ENCODE measurements at regions not wholly inside any gene's neighbourhood (a gene's known extent, or its start where the extent isn't known, plus 50 kb on each side); places are given as distances from the start of the nearest gene placed in this dataset.
"Not testable (repeated sequence)": the region's sequence is repeated elsewhere in the genome, so short reads cannot be mapped to it uniquely, and the experiment has no call there.

GRCh38 chr10:53440601-53441000 is 668.0 kb upstream of the MBL2 start:
- H3K4me1 ChIP-seq, result no peaks in the 10 kb centered on the region
- H3K4me3 ChIP-seq, result no peak overlapping the region
- no peaks in the 10 kb centered on the region for H3K36me3 ChIP-seq
- H3K9me3 ChIP-seq, result no peaks in the 10 kb centered on the region
- no peak for DNase-seq
- no peaks in the 10 kb centered on the region for H3K27me3 ChIP-seq
- 90 to 98% (median 95%) methylated on average over 3 of the region's 3 CpGs for WGBS, 4 donors
- TF ChIP-seq CTCF (IDR thresholded peaks at IDR 0.05) (no peak), POLR2A (IDR thresholded peaks at IDR 0.05) (no peak)
- intact Hi-C loops (cut with DNase I), result no loop called here
- ATAC-seq, result no peak
- no peak overlapping the region for H3K27ac ChIP-seq

DNA sequence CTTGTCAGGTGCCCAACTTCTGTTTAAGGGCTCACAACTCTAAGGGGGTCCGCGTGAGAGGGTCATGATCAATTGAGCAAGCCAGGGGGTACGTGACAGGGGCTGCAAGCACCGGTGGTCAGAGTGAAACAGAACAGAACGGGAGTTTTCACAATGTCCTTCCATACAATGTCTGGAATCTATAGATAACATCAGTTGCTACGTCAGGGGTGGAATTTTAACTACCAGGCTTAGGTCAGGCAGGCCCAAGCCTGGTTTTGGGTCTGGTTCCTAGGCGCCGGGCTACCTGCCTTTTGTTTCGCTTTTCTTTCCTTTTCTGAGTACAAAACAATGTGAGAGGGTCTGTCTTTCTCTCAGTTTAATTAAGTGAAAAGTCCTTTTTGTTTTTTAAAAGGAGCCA is 666.5 kb upstream of the MBL2 start:
- H3K27me3 ChIP-seq; ATAC-seq; H3K36me3 ChIP-seq; DNase-seq; H3K9me3 ChIP-seq; H3K27ac ChIP-seq; H3K4me3 ChIP-seq; intact Hi-C loops (cut with DNase I); H3K4me1 ChIP-seq: not testable (repeated sequence)
- 42 to 58% (median 54%) methylated on average over 9 of the region's 9 CpGs for WGBS, 4 donors

- TF ChIP-seq POLR2A (IDR thresholded peaks at IDR 0.05) (no peak), CTCF (IDR thresholded peaks at IDR 0.05) (no peak)
- no peaks in the 10 kb centered on the region for H3K4me1 ChIP-seq
- WGBS, 4 donors, result 60 to 63% (median 61%) methylated on average over 4 of the region's 4 CpGs
- ATAC-seq (no peak), DNase-seq (no peak)
- no peaks in the 10 kb centered on the region for H3K27me3 ChIP-seq
- no peak overlapping the region for H3K27ac ChIP-seq
- H3K36me3 ChIP-seq, result no peaks in the 10 kb centered on the region
- no peak overlapping the region for H3K4me3 ChIP-seq
- intact Hi-C loops (cut with DNase I), result no loop called here
- no peaks in the 10 kb centered on the region for H3K9me3 ChIP-seq
Observed at GRCh38 chr10:53434413-53434812, 661.8 kb upstream of the MBL2 start.

DNA sequence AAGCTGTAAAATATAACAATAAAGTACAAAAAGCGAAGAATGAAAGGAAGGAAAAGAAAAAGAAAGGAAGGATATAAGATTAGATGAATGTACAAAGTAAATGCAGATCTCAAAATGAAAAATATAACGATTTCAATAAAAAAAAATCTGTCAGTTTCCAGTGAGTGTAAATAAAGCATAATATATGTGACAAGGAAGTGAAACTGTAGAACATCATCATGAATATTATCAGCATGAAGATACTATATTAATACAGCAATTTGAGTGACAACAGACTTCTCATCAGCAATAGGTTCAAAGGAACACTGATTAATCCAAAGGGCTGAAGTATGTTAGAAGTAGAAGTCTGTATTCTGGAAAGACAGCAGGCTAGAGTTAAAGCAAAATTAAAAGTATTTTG is 659.5 kb upstream of the MBL2 start:
- intact Hi-C loops (cut with DNase I), result no loop called here
- Histone ChIP-seq H3K36me3 (no peaks in the 10 kb centered on the region), H3K4me3 (no peak overlapping the region), H3K27me3 (no peaks in the 10 kb centered on the region), H3K27ac (no peak overlapping the region), H3K9me3 (no peaks in the 10 kb centered on the region), H3K4me1 (no peaks in the 10 kb centered on the region)
- TF ChIP-seq POLR2A (IDR thresholded peaks at IDR 0.05) (no peak), CTCF (IDR thresholded peaks at IDR 0.05) (no peak)
- ATAC-seq (no peak), DNase-seq (no peak)
- 72 to 76% (median 73%) methylated on average over 2 of the region's 2 CpGs for WGBS, 4 donors

DNA sequence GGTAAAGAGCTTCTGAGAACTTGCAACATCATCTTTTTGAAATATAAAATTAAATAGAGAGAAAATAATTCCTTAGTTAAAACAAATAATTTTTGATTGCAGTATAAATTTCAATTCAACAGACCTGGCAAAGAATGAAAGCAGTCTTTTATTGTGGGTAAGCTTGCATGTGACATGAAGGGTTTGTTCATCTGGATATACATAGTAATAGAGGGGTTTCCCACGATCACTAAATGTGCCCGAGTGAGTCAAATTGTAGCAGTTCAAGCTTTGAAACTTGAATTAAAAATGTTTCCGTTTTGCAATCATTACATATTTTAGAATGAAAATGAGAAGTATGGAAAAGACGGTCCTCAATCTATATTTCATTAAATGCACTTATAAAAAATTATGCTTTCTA is 658.4 kb upstream of the MBL2 start:
- Histone ChIP-seq H3K36me3 (no peaks in the 10 kb centered on the region), H3K27me3 (no peaks in the 10 kb centered on the region), H3K4me1 (no peaks in the 10 kb centered on the region), H3K27ac (no peak overlapping the region), H3K4me3 (no peak overlapping the region), H3K9me3 (no peaks in the 10 kb centered on the region)
- intact Hi-C loops (cut with DNase I), result no loop called here
- no peak for TF ChIP-seq POLR2A (IDR thresholded peaks at IDR 0.05)
- ATAC-seq, result no peak
- no peak for DNase-seq
- WGBS, 4 donors, result 85 to 90% (median 88%) methylated on average over 4 of the region's 4 CpGs

Data from heart left ventricle (tissue), 16 donors.